ENCODE measurements at regions not wholly inside any gene's neighbourhood (a gene's known extent, or its start where the extent isn't known, plus 50 kb on each side); places are given as distances from the start of the nearest gene placed in this dataset.

GRCh38 chr12:124418156-124418555 is 123.3 kb downstream of the RFLNA start:
- Mint-ChIP-seq H3K4me1 (no peaks in the 10 kb centered on the region), H3K4me3 (no peak overlapping the region), H3K9me3 (peaks cover 0 to 3% (median 0%) of the 10 kb centered on the region in 7 donors), H3K27me3 (ENCODE audit: low read depth in 3 of 3) (peaks cover 0 to 1% (median 0%) of the 10 kb centered on the region in 3 donors), H3K27ac (no peak overlapping the region), H3K36me3 (peaks cover 81 to 95% of the 10 kb centered on the region in 2 donors)
- H3K9me3 ChIP-seq (replicated peaks in 1 of 2; ENCODE audit: control insufficient read depth in 1 of 2, insufficient read depth in 1 of 2, low read length in 2 of 2), result no peaks in the 10 kb centered on the region
- intact Hi-C loops (cut with micrococcal nuclease), result no loop called here
- H3K27ac ChIP-seq (ENCODE audit: low read depth in 1 of 2, low read length in 2 of 2), result no peak overlapping the region
- H3K36me3 ChIP-seq (replicated peaks in 1 of 2; ENCODE audit: control insufficient read depth in 1 of 2, insufficient read depth in 2 of 2, low read length in 2 of 2), result peaks cover 90 to 100% of the 10 kb centered on the region in 2 donors
- no peaks in the 10 kb centered on the region for H3K27me3 ChIP-seq (ENCODE audit: control insufficient read depth in 2 of 2, insufficient read depth in 2 of 2, low read length in 2 of 2)
- H3K4me1 ChIP-seq (ENCODE audit: control insufficient read depth in 1 of 2, insufficient read depth in 2 of 2, low read length in 2 of 2), result no peaks in the 10 kb centered on the region
- no peak overlapping the region for H3K4me2 ChIP-seq (replicated peaks; ENCODE audit: extremely low read depth, low read length, poor library complexity, severe bottlenecking)
- no CpG with 5 or more reads among the region's 13 CpGs for WGBS (ENCODE audit: insufficient coverage)
- no peak overlapping the region for H3K4me3 ChIP-seq (replicated peaks in 1 of 3; ENCODE audit: low read depth in 2 of 3, low read length in 3 of 3)
- H3K79me2 ChIP-seq (ENCODE audit: insufficient read depth, low read length), result peaks cover 17% of the 10 kb centered on the region
- H3K9ac ChIP-seq (ENCODE audit: insufficient read depth, low read length, poor library complexity, severe bottlenecking), result no peak overlapping the region
- H2AFZ ChIP-seq (ENCODE audit: insufficient read depth, low read depth, low read length, poor library complexity, severe bottlenecking), result no peak overlapping the region
- no peak for TF ChIP-seq CTCF (IDR thresholded peaks at IDR 0.05)
- DNase-seq, result no peak
- peaks cover 96% of the 10 kb centered on the region for H4K20me1 ChIP-seq (ENCODE audit: insufficient read depth, low read length)

DNA sequence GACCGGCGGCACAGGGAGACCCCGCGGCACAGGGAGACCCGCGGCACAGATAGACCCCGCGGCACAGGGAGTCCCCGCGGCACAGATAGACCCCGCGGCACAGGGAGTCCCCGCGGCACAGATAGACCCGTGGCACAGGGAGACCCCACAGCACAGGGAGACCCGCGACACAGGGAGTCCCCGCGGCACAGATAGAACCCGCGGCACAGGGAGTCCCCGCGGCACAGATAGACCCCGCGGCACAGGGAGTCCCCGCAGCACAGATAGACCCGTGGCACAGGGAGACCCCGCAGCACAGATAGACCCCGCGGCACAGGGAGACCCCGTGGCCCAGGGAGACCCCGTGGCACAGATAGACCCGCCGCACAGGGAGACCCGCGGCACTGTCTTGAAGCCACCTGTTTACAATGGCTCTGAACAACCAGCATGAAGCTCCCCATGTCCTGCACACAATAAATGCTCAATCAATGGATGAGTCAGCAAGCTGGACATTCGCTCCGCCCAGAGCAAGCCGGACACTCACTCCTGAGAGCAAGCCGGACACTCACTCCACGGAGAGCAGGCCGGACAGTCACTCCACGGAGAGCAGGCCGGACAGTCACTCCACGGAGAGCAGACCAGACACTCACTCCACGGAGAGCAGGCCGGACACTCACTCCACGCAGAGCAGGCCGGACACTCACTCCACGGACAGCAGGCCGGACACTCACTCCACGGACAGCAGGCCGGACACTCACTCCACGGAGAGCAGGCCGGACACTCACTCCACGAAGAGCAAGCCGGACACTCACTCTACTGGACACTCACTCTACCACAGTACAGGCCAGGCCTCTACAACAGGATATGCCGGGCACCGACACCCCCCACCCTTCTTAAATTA is 121.9 kb downstream of the RFLNA start:
- Histone ChIP-seq H3K9ac (ENCODE audit: insufficient read depth, low read length, poor library complexity, severe bottlenecking) (no peak overlapping the region), H3K36me3 (replicated peaks in 1 of 2; ENCODE audit: control insufficient read depth in 1 of 2, insufficient read depth in 2 of 2, low read length in 2 of 2) (peaks cover 92 to 100% of the 10 kb centered on the region in 2 donors), H2AFZ (ENCODE audit: insufficient read depth, low read depth, low read length, poor library complexity, severe bottlenecking) (no peak overlapping the region), H3K79me2 (ENCODE audit: insufficient read depth, low read length) (peaks cover 25% of the 10 kb centered on the region), H3K4me3 (replicated peaks in 1 of 3; ENCODE audit: low read depth in 2 of 3, low read length in 3 of 3) (no peak overlapping the region), H3K4me1 (ENCODE audit: control insufficient read depth in 1 of 2, insufficient read depth in 2 of 2, low read length in 2 of 2) (no peaks in the 10 kb centered on the region), H3K27ac (ENCODE audit: low read depth in 1 of 2, low read length in 2 of 2) (no peak overlapping the region), H4K20me1 (ENCODE audit: insufficient read depth, low read length) (peaks cover 100% of the 10 kb centered on the region), H3K9me3 (replicated peaks in 1 of 2; ENCODE audit: control insufficient read depth in 1 of 2, insufficient read depth in 1 of 2, low read length in 2 of 2) (no peaks in the 10 kb centered on the region), H3K27me3 (ENCODE audit: control insufficient read depth in 2 of 2, insufficient read depth in 2 of 2, low read length in 2 of 2) (no peaks in the 10 kb centered on the region), H3K4me2 (replicated peaks; ENCODE audit: extremely low read depth, low read length, poor library complexity, severe bottlenecking) (no peak overlapping the region)
- peaks cover 0 to 3% (median 0%) of the 10 kb centered on the region in 7 donors for H3K9me3 Mint-ChIP-seq
- WGBS (ENCODE audit: insufficient coverage), result 96% methylated on average over 50 of the region's 59 CpGs
- intact Hi-C loops (cut with micrococcal nuclease), result no loop called here
- no peaks in the 10 kb centered on the region for H3K4me1 Mint-ChIP-seq
- no peak for DNase-seq
- peak overlapping the region in 1 of 7 donors; percentile 50 for H3K27ac Mint-ChIP-seq
- no peak for TF ChIP-seq CTCF (IDR thresholded peaks at IDR 0.05)
- no peak overlapping the region for H3K4me3 Mint-ChIP-seq
- H3K27me3 Mint-ChIP-seq (ENCODE audit: low read depth in 3 of 3), result peaks cover 0 to 2% (median 0%) of the 10 kb centered on the region in 3 donors
- peaks cover 85 to 97% of the 10 kb centered on the region in 2 donors for H3K36me3 Mint-ChIP-seq
